WTC11 (cell line): ENCODE measurements at regions not wholly inside any gene's neighbourhood (a gene's known extent, or its start where the extent isn't known, plus 50 kb on each side); places are given as distances from the start of the nearest gene placed in this dataset.

ENCODE experiments used
- ATAC-seq: fragments of 200-7000 bp; cut with Tn5 transposase; 2 replicates; pipeline ENCODE4 v1.10.0; 2021; ENCODE audit warnings: mild to moderate bottlenecking, moderate library complexity
- CTCF ChIA-PET: fragments of 300-600 bp; sonication (Branson Sonifier 250); formaldehyde crosslinking; loops from one replicate; lab custom pipeline; 2021; ENCODE audit warnings: antibody characterized with exemption; lab: Charles Lee
- POLR2A ChIA-PET: fragments of 350-600 bp; sonication (Branson Sonifier 250); formaldehyde crosslinking; loops from one replicate; lab custom pipeline; 2021; ENCODE audit warnings: antibody characterized with exemption; lab: Charles Lee
- DNase-seq: peaks from one replicate; pipeline ENCODE4 v3.0.0; 2021; ENCODE audit warnings: low spot score
- H3K27ac Mint-ChIP-seq: 2 replicates; pipeline ENCODE4 v1.8.0; 2021; ENCODE audit warnings: mixed read lengths
- H3K27me3 Mint-ChIP-seq: 2 replicates; pipeline ENCODE4 v1.8.0; 2021; ENCODE audit warnings: low read depth, mild to moderate bottlenecking, moderate library complexity, mixed read lengths
- H3K36me3 Mint-ChIP-seq: 2 replicates; pipeline ENCODE4 v1.8.0; 2021; ENCODE audit warnings: mixed read lengths
- H3K4me1 Mint-ChIP-seq: 2 replicates; pipeline ENCODE4 v1.8.0; 2022; ENCODE audit warnings: mixed read lengths
- H3K4me3 Mint-ChIP-seq: 2 replicates; pipeline ENCODE4 v1.8.0; 2021; ENCODE audit warnings: mild to moderate bottlenecking, moderate library complexity, mixed read lengths
- H3K9me3 Mint-ChIP-seq: 2 replicates; pipeline ENCODE4 v1.8.0; 2021; ENCODE audit warnings: mixed read lengths
- ATF1 ChIP-seq: sonication (generic); formaldehyde crosslinking; IDR thresholded peaks from 2 replicates; pipeline ENCODE4 v1.8.1; 2023; ENCODE audit warnings: mild to moderate bottlenecking, moderate library complexity, missing genetic modification reagents
- E2F5 ChIP-seq: sonication (generic); formaldehyde crosslinking; IDR thresholded peaks from 2 replicates; pipeline ENCODE4 v1.8.1; 2022; ENCODE audit warnings: mild to moderate bottlenecking, moderate library complexity, missing genetic modification reagents
- ELF4 ChIP-seq: sonication (generic); formaldehyde crosslinking; IDR thresholded peaks from 2 replicates; pipeline ENCODE4 v1.8.1; 2022; ENCODE audit warnings: low read depth, mild to moderate bottlenecking, moderate library complexity, missing genetic modification reagents
- ESRRA ChIP-seq: sonication (generic); formaldehyde crosslinking; IDR thresholded peaks from 2 replicates; pipeline ENCODE4 v1.8.1; 2022; ENCODE audit warnings: mild to moderate bottlenecking, missing genetic modification reagents, borderline replicate concordance
- GABPB1 ChIP-seq: sonication (generic); formaldehyde crosslinking; IDR thresholded peaks from 2 replicates; pipeline ENCODE4 v1.8.1; 2023; ENCODE audit warnings: mild to moderate bottlenecking, missing genetic modification reagents
- IRF2 ChIP-seq: sonication (generic); formaldehyde crosslinking; IDR thresholded peaks from 2 replicates; pipeline ENCODE4 v1.8.0; 2022; ENCODE audit warnings: low read depth, missing genetic modification reagents, borderline replicate concordance
- KAT7 ChIP-seq: sonication (generic); formaldehyde crosslinking; IDR thresholded peaks from 2 replicates; pipeline ENCODE4 v1.8.1; 2023; ENCODE audit warnings: missing genetic modification reagents, mild to moderate bottlenecking, borderline replicate concordance
- MYBL2 ChIP-seq: sonication (generic); formaldehyde crosslinking; IDR thresholded peaks from 2 replicates; pipeline ENCODE4 v1.8.1; 2023; ENCODE audit warnings: mild to moderate bottlenecking, moderate library complexity, missing genetic modification reagents
- OVOL2 ChIP-seq: fragments of 250-450 bp; sonication (Bioruptor Pico); IDR thresholded peaks from 2 replicates; pipeline ENCODE4 v1.9.0; 2021; ENCODE audit warnings: mild to moderate bottlenecking, borderline replicate concordance
- TP53 ChIP-seq: sonication (generic); formaldehyde crosslinking; IDR thresholded peaks from 2 replicates; pipeline ENCODE4 v1.8.1; 2023; ENCODE audit warnings: mild to moderate bottlenecking, missing genetic modification reagents
- USF1 ChIP-seq: sonication (generic); formaldehyde crosslinking; IDR thresholded peaks from 2 replicates; pipeline ENCODE4 v1.8.0; 2022; ENCODE audit warnings: mild to moderate bottlenecking, missing genetic modification reagents
- ZNF396 ChIP-seq: fragments of 250-450 bp; sonication (Bioruptor Pico); IDR thresholded peaks from 2 replicates; pipeline ENCODE4 v1.8.0; 2021; ENCODE audit warnings: mild to moderate bottlenecking, moderate library complexity, borderline replicate concordance
- ZNF532 ChIP-seq: fragments of 250-450 bp; sonication (Bioruptor Pico); IDR thresholded peaks from 2 replicates; pipeline ENCODE4 v1.9.0; 2021; ENCODE audit warnings: mild to moderate bottlenecking, borderline replicate concordance
- TF ChIP-seq, protein P1 (sequence below): sonication (generic); formaldehyde crosslinking; IDR thresholded peaks from 2 replicates; pipeline ENCODE4 v1.8.0; 2023; ENCODE audit warnings: missing genetic modification reagents
- TF ChIP-seq, protein P2 (sequence below): fragments of 200-600 bp; IDR thresholded peaks from 2 replicates; pipeline ENCODE4 v1.8.0; 2022; ENCODE audit warnings: antibody characterized with exemption
- TF ChIP-seq, protein P3 (sequence below): sonication (generic); formaldehyde crosslinking; IDR thresholded peaks from 2 replicates; pipeline ENCODE4 v1.8.1; 2023; ENCODE audit warnings: mild to moderate bottlenecking, missing genetic modification reagents
- TF ChIP-seq, protein P4 (sequence below): sonication (generic); formaldehyde crosslinking; IDR thresholded peaks from 2 replicates; pipeline ENCODE4 v1.8.1; 2022; ENCODE audit warnings: low read depth, missing genetic modification reagents, borderline replicate concordance

- no peak for TF ChIP-seq KAT7 (CRISPR knock-in tag)
- no peak for TF ChIP-seq GABPB1 (CRISPR knock-in tag)
- TF ChIP-seq ZNF396 (CRISPR knock-in tag) = no peak
- no peak for TF ChIP-seq ATF1 (CRISPR knock-in tag)
These were observed 128.6 kb upstream of the PLEKHG7 start (continued) for GRCh38 chr12:92574051-92574783.

GRCh38 chr12:92573104-92573503 is 129.7 kb upstream of the PLEKHG7 start:
- H3K4me1 Mint-ChIP-seq = peaks cover 11% of the 10 kb centered on the region
- TF ChIP-seq IRF2 (CRISPR knock-in tag) (no peak), MYBL2 (CRISPR knock-in tag) (no peak), GABPB1 (CRISPR knock-in tag) (no peak), TP53 (CRISPR knock-in tag) (no peak), OVOL2 (CRISPR knock-in tag) (no peak), USF1 (CRISPR knock-in tag) (no peak), ESRRA (CRISPR knock-in tag) (no peak)
- TF ChIP-seq, protein P1, sequence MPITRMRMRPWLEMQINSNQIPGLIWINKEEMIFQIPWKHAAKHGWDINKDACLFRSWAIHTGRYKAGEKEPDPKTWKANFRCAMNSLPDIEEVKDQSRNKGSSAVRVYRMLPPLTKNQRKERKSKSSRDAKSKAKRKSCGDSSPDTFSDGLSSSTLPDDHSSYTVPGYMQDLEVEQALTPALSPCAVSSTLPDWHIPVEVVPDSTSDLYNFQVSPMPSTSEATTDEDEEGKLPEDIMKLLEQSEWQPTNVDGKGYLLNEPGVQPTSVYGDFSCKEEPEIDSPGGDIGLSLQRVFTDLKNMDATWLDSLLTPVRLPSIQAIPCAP = no peak
- TF ChIP-seq, protein P2, sequence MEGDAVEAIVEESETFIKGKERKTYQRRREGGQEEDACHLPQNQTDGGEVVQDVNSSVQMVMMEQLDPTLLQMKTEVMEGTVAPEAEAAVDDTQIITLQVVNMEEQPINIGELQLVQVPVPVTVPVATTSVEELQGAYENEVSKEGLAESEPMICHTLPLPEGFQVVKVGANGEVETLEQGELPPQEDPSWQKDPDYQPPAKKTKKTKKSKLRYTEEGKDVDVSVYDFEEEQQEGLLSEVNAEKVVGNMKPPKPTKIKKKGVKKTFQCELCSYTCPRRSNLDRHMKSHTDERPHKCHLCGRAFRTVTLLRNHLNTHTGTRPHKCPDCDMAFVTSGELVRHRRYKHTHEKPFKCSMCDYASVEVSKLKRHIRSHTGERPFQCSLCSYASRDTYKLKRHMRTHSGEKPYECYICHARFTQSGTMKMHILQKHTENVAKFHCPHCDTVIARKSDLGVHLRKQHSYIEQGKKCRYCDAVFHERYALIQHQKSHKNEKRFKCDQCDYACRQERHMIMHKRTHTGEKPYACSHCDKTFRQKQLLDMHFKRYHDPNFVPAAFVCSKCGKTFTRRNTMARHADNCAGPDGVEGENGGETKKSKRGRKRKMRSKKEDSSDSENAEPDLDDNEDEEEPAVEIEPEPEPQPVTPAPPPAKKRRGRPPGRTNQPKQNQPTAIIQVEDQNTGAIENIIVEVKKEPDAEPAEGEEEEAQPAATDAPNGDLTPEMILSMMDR = no peak
- TF ChIP-seq, protein P3, sequence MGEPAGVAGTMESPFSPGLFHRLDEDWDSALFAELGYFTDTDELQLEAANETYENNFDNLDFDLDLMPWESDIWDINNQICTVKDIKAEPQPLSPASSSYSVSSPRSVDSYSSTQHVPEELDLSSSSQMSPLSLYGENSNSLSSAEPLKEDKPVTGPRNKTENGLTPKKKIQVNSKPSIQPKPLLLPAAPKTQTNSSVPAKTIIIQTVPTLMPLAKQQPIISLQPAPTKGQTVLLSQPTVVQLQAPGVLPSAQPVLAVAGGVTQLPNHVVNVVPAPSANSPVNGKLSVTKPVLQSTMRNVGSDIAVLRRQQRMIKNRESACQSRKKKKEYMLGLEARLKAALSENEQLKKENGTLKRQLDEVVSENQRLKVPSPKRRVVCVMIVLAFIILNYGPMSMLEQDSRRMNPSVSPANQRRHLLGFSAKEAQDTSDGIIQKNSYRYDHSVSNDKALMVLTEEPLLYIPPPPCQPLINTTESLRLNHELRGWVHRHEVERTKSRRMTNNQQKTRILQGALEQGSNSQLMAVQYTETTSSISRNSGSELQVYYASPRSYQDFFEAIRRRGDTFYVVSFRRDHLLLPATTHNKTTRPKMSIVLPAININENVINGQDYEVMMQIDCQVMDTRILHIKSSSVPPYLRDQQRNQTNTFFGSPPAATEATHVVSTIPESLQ = no peak
- no peaks in the 10 kb centered on the region; the same call in 1 of the 2 replicates for H3K27me3 Mint-ChIP-seq
- H3K27ac Mint-ChIP-seq = no peak overlapping the region
- POLR2A ChIA-PET = no interaction called here
- peaks cover 2% of the 10 kb centered on the region; the same call in 1 of the 2 replicates for H3K36me3 Mint-ChIP-seq
- no peak overlapping the region for H3K4me3 Mint-ChIP-seq
- H3K9me3 Mint-ChIP-seq = peaks cover 6% of the 10 kb centered on the region
- ATAC-seq (no peak), DNase-seq (no peak)
- CTCF ChIA-PET = no interaction called here

- peaks cover 11% of the 10 kb centered on the region for H3K4me1 Mint-ChIP-seq
- H3K27me3 Mint-ChIP-seq = no peaks in the 10 kb centered on the region; the same call in 1 of the 2 replicates
- no peak for DNase-seq
- POLR2A ChIA-PET = no interaction called here
- H3K36me3 Mint-ChIP-seq = 0 out of 2 replicates have a peak, but pooled peaks cover 4% of the 10 kb centered on the region
- ATAC-seq = no peak
- CTCF ChIA-PET = interaction anchor here (1.4 kb wide), 1 partner anchor 1190 kb away, joined by 3 read pairs; no protein-coding TSS in a partner anchor
- H3K27ac Mint-ChIP-seq = no peak overlapping the region
- no peak overlapping the region for H3K4me3 Mint-ChIP-seq
- H3K9me3 Mint-ChIP-seq = peaks cover 12% of the 10 kb centered on the region
- no peak for TF ChIP-seq E2F5 (CRISPR knock-in tag)
- no peak for TF ChIP-seq ZNF532 (CRISPR knock-in tag)
- no peak for TF ChIP-seq ELF4
- TF ChIP-seq, protein P4, sequence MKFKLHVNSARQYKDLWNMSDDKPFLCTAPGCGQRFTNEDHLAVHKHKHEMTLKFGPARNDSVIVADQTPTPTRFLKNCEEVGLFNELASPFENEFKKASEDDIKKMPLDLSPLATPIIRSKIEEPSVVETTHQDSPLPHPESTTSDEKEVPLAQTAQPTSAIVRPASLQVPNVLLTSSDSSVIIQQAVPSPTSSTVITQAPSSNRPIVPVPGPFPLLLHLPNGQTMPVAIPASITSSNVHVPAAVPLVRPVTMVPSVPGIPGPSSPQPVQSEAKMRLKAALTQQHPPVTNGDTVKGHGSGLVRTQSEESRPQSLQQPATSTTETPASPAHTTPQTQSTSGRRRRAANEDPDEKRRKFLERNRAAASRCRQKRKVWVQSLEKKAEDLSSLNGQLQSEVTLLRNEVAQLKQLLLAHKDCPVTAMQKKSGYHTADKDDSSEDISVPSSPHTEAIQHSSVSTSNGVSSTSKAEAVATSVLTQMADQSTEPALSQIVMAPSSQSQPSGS (CRISPR knock-in tag) = no peak
These were observed 130.8 kb upstream of the PLEKHG7 start for GRCh38 chr12:92571844-92572543.
